LNCAP (cell line): ENCODE measurements at regions not wholly inside any gene's neighbourhood (a gene's known extent, or its start where the extent isn't known, plus 50 kb on each side); places are given as distances from the start of the nearest gene placed in this dataset.

Experiments used
- TF ChIP-seq, protein P1 (sequence below): fragments of 450-650 bp; IDR thresholded peaks from 2 replicates; pipeline ENCODE4 v1.5.1; 2017; ENCODE audit warnings: mild to moderate bottlenecking

DNA sequence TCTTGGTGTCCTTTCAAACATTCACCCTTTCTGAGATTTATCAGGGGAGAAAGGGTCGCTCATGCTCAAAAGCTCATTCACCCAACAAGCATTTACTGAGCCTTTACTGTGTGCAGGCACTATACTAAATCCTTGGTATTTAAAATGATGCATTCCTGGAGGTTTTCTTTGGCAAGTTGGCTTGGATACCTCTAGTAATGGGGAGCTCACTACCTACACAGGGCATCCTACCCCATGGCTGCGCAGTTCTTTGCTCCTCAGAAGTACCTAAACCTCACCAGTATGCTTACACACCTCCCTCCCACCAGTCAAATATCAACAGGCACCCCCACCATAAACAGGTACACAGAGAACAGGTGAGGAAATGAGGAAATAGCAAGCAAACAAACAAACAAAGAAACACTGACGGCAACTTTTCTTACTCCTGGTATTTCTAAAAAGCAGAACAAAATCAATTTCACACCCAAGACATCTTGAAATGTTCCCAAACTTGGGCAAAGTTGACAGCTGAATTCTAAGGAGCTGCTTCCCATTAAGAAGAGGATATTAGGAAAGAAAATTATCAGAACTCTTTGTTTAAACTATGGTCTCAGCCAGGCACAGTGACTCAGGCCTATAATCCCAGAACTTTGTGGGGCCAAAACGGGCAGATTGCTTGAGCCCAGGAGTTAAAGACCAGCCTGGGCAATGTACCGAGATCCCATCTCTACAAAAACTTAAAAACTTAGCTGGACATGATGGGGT, 104.8 kb downstream of the PSMG1 start:
- TF ChIP-seq, protein P1, sequence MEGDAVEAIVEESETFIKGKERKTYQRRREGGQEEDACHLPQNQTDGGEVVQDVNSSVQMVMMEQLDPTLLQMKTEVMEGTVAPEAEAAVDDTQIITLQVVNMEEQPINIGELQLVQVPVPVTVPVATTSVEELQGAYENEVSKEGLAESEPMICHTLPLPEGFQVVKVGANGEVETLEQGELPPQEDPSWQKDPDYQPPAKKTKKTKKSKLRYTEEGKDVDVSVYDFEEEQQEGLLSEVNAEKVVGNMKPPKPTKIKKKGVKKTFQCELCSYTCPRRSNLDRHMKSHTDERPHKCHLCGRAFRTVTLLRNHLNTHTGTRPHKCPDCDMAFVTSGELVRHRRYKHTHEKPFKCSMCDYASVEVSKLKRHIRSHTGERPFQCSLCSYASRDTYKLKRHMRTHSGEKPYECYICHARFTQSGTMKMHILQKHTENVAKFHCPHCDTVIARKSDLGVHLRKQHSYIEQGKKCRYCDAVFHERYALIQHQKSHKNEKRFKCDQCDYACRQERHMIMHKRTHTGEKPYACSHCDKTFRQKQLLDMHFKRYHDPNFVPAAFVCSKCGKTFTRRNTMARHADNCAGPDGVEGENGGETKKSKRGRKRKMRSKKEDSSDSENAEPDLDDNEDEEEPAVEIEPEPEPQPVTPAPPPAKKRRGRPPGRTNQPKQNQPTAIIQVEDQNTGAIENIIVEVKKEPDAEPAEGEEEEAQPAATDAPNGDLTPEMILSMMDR: no peak

DNA sequence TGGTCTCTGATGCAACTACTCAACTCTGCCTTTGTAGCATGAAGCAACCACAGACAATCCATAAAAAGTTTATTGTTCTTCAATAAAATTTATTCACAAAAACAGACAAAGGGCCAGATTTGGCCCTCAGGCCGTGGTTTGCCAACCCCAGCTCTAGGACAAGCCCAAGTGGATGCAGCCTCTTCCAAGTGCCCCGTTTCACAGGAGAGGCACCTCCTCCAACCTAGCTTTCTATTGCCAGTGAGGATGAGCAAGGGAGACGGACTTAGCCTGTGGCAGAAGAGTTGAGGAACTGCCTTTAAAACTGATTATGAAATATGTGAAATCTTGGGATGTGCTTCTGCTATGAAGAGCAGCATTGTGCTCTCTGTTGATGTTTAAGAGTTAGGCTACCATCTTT, 105.4 kb downstream of the PSMG1 start:
- TF ChIP-seq, protein P1: no peak

DNA sequence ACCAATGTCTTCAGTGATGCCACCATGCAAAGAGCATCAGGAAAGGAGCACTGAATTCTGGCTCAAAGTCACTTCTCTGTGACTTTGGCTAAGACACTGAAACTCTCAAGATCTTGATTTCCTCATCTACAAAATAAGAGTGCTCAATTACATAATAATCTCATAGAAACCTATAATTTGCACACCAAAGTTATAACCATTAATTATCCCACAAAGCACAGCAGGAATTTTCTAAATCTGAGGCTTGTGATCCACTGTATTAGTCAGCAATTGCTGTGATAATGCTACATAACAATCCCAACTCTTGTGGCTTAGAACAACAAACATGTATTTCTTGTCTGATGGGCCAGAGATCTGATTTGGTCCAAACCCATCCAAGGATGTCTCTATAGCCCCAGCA, 108.7 kb downstream of the PSMG1 start:
- TF ChIP-seq, protein P1: no peak

DNA sequence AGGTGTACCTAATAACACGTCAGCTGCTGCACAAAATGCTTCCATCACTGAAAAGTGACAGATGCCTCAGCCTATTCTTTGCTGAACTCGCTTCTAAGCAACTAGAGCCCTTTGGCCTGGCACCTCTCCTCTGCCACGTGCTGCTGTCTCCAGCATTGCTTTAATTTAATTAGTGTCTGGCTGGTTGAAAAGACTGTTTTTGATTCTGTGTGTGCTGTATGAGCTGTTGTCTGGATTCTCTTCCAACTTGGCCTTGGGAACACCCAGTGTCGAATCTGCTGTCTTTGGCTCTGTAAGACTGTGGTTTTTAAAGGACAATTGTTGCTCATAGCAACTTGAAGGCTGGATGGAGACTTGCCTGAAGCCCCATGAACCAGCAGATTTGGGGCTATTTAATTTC, 109.5 kb downstream of the PSMG1 start:
- TF ChIP-seq, protein P1: no peak

DNA sequence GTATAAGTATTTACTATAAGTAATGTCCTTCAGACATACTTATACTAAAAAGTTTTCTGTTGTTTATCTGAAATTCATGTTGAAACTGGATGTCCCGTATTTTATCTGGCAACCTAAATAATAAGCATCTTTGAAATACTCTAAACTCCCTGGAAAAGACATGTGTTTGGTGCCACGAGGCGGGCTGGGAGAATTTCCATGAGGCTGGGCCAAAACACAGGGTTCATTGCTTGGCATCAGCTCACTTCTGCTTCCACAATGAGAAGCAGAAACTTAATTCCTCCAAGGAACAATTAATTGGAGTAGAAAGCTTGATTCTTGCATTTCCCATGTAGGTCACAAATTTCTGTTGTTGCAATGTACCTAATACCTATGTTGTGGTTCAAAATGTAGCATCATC, 110.2 kb downstream of the PSMG1 start:
- TF ChIP-seq, protein P1: no peak

DNA sequence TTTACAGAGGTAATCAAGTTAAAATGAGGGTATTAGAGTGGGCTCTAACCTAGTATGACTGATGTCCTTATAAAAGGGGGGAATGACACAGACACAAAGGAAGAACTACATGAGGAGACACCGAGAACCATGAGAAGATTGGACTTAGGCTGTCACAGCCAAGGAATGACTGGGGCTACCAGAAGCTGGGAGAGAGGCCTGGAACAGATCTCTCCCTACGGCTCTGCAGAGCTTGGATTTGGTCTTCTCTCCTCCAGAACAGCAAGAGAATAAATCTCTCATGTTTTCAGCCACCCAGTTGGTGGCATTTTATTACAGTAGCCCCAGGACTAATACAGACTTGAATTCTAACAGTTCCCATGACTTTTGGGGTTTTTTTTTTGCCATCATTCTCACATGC, 110.8 kb downstream of the PSMG1 start:
- TF ChIP-seq, protein P1: no peak

DNA sequence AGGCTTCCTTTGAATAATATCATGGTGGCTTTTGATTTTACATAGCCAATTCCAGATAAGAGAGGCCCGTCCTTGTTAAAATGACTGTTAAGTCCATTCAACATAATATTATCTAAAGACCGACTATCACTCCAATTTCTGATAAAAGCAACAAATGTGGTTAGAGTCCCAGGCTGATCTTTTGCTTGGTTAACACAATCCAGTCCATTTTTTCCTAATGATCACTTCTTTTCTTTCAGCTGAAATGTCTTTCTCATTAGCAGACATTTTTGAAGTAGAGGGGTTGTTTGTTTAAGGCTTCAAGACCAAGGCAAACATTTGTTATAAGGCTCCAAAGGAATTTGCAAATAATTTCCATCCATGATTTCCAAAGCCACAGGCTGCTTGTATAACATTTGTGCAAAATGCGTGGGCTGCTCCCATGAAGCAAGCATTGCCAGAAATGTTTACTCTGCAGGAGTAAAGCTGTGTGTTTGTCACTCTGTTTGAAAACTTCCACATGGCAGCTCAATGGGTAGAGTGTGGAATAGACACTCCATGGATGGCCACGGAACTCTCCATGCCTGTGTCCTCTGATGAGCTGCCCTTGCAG, 111.5 kb downstream of the PSMG1 start:
- TF ChIP-seq, protein P1: no peak
